Prostate gland (tissue), 2 donors: ENCODE measurements at regions not wholly inside any gene's neighbourhood (a gene's known extent, or its start where the extent isn't known, plus 50 kb on each side); places are given as distances from the start of the nearest gene placed in this dataset.

Experiments used
- DNase-seq: peaks from one replicate; pipeline ENCODE4 v3.0.0-alpha.2; 2019; ENCODE audit warnings: low spot score
- H3K27ac ChIP-seq, 2 donors: fragments of 200-600 bp; sonication (generic); 2 replicates each; pipeline ENCODE4 v1.5.1; 2017 to 2019
- H3K27me3 ChIP-seq: fragments of 200-600 bp; sonication (generic); replicated peaks from 2 replicates; pipeline ENCODE4 v1.5.1; 2019; ENCODE audit not compliant: insufficient read depth
- H3K36me3 ChIP-seq, 2 donors: fragments of 200-600 bp; sonication (generic); 1 replicate in 1 of 2; 2 replicates in 1 of 2; pipeline versions ENCODE4 v1.5.1 to v1.8.1; 2017 to 2019
- H3K4me1 ChIP-seq: fragments of 200-600 bp; sonication (generic); replicated peaks from 2 replicates; pipeline ENCODE4 v1.5.1; 2019
- H3K4me3 ChIP-seq, 2 donors: fragments of 200-600 bp; sonication (generic); 2 replicates each; pipeline ENCODE4 v1.5.1; 2017 to 2019
- H3K9me3 ChIP-seq: fragments of 200-600 bp; sonication (generic); 2 replicates; pipeline ENCODE4 v1.5.1; 2017
- CTCF ChIP-seq, 4 experiments: fragments of 200-600 bp in 2 of 4; fragments of 450-650 bp in 2 of 4; sonication (generic) in 2 of 4; IDR thresholded peaks; 1 replicate in 3 of 4; 2 replicates in 1 of 4; pipeline ENCODE4 v1.5.1; 2016 to 2019; ENCODE audit warnings: antibody characterized with exemption in 4 of 4, mild to moderate bottlenecking in 2 of 4, moderate library complexity in 2 of 4
- POLR2A ChIP-seq: fragments of 450-650 bp; IDR thresholded peaks from one replicate; pipeline ENCODE4 v1.6.1; 2016; ENCODE audit warnings: antibody characterized with exemption, mild to moderate bottlenecking
- POLR2AphosphoS5 ChIP-seq: sonication (generic); formaldehyde crosslinking; IDR thresholded peaks from one replicate; pipeline ENCODE4 v1.6.1; 2017; ENCODE audit warnings: antibody characterized with exemption
- WGBS: methylation state at CpG from one replicate; pipeline ENCODE4 v1.1.5; 2018; 5-methylcytosine and 5-hydroxymethylcytosine counted together
- intact Hi-C: fragments of 100-400 bp; cut with DNase I; formaldehyde crosslinking; loops from one replicate; pipeline ENCODE4 v1.14.2; 2022

- 25% methylated on average over 13 of the region's 13 CpGs for WGBS
- no peak overlapping the region for H3K4me3 ChIP-seq
- H3K27me3 ChIP-seq: no peaks in the 10 kb centered on the region
- no peaks in the 10 kb centered on the region for H3K36me3 ChIP-seq
- intact Hi-C loops: loop anchor here (2.0 kb wide), 1 partner anchor 36 kb away; no protein-coding TSS in a partner anchor
- no peak for TF ChIP-seq POLR2AphosphoS5
- TF ChIP-seq POLR2A: no peak
- TF ChIP-seq CTCF (IDR thresholded peaks at IDR 0.05): no peak
- no peaks in the 10 kb centered on the region for H3K4me1 ChIP-seq
- no peaks in the 10 kb centered on the region for H3K9me3 ChIP-seq
- H3K27ac ChIP-seq: peak overlapping the region; percentile 5 to 31
- no peak for DNase-seq
These were observed 323.6 kb downstream of the CD83 start for GRCh38 chr6:14440940-14441781.

DNA sequence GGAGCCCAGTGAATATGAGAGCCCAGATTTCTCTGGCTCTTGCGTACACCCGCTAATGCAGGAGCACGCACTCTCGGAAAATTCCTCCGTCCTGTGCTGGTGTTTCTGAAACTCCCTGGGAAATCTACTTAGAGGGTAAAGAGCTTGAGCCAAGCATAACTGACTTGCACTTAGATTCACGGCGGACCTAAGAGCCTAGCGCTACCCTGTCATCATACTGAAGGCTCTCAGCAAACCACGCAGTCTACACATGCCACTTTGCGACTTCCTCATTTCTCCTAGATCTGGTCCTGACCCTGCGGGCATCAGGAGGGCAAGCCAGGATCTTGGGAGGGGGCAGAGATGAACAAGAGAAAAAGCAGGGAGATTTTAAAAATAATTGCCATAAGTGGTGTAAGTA, 324.7 kb downstream of the CD83 start:
- no peak overlapping the region for H3K27ac ChIP-seq
- TF ChIP-seq CTCF (IDR thresholded peaks at IDR 0.05) (no peak), POLR2A (no peak), POLR2AphosphoS5 (no peak)
- H3K9me3 ChIP-seq: no peaks in the 10 kb centered on the region

DNA sequence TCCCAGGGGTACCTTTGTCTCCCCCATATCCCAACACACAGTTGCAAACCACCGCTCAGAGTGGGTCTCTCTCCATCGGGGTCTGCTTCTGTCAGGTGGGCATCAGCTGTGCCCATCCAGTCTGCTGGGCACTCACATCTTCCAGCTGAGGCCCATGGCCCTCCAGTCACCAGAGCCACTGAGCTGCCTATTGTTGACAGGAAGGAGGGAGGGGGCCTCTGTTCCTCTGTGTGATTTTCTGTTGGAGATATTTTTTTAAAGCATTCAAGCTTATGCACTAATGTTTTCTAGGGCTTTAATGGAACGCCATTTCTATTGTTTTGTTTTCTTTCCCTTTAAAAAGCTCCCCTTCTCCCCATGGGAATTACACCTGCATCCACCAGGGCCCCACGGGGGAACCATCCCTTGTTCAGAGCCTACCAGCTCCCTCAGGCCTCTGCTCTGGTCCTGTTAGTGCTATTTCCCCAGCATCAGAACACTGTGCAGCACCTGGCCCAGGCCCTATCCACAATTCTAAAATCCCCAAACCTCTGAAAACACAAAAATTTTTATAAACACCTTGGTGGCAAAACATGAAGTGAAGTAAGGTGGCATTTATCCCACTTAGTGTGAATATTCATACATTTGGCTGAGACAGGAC, 326.2 kb downstream of the CD83 start:
- no peaks in the 10 kb centered on the region for H3K27me3 ChIP-seq
- no peaks in the 10 kb centered on the region for H3K9me3 ChIP-seq
- no peak for TF ChIP-seq CTCF (IDR thresholded peaks at IDR 0.05)
- TF ChIP-seq POLR2AphosphoS5: no peak
- TF ChIP-seq POLR2A: no peak
- H3K27ac ChIP-seq: no peak overlapping the region
- H3K36me3 ChIP-seq: no peaks in the 10 kb centered on the region
- no peaks in the 10 kb centered on the region for H3K4me1 ChIP-seq
- H3K4me3 ChIP-seq: no peak overlapping the region
- 93% methylated on average over 4 of the region's 4 CpGs for WGBS
- intact Hi-C loops: no loop called here
- DNase-seq: no peak

More for the DNA sequence above, 324.7 kb downstream of the CD83 start:
- Histone ChIP-seq H3K4me3 (no peak overlapping the region), H3K36me3 (no peaks in the 10 kb centered on the region), H3K4me1 (no peaks in the 10 kb centered on the region), H3K27me3 (no peaks in the 10 kb centered on the region)
- intact Hi-C loops: no loop called here
- no peak for DNase-seq
- WGBS: 95% methylated on average over 11 of the region's 11 CpGs

- DNase-seq: no peak
- Histone ChIP-seq H3K36me3 (no peaks in the 10 kb centered on the region), H3K27ac (no peak overlapping the region), H3K4me1 (no peaks in the 10 kb centered on the region), H3K27me3 (no peaks in the 10 kb centered on the region), H3K9me3 (no peaks in the 10 kb centered on the region), H3K4me3 (no peak overlapping the region)
- intact Hi-C loops: no loop called here
- TF ChIP-seq CTCF (IDR thresholded peaks at IDR 0.05) (no peak), POLR2AphosphoS5 (no peak), POLR2A (no peak)
- 80% methylated on average over 3 of the region's 3 CpGs for WGBS
These were observed 326.9 kb downstream of the CD83 start for GRCh38 chr6:14444295-14444972.
